ENCODE measurements at regions not wholly inside any gene's neighbourhood (a gene's known extent, or its start where the extent isn't known, plus 50 kb on each side); places are given as distances from the start of the nearest gene placed in this dataset.

DNA sequence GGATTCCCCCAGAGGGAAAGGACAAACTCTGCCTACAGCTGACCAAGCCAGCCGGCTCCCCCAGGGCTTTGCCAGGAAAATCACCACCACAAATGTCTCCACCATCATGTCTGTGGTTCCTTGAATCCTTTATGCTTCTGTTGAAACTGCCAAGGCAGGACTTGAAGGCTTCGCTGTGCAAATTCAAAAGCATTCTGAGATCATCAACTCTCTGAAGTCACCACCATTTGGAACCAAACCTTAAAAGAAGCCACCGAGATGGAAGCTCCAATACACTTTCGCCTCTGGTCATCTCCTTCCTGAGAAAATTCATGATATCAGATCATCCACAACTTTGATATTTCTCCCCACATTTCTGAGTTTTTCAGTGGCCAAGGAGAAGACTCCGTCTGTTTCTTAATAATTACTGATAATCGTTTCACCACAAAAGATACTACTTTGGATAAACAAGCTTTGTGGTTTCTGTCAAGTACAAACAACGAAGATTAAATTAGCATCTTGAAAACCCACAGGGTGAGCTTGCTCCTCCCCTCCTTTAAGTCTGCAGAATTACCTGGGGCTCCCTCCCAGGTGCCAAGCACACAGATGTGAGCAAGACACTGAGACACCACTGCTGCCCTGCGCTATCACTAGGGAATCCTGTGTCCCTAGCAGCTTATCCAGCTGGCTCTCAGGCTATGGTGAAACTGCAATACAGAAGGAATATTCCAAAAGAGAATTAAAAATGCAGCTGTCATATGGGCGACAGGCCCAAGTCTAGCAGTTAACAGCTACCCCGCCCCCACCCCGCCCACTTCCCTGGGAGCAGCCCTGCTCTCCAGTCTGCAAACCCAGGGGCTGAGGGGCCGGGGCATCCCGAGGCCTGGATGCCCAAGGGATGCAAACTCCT lies 125.0 kb upstream of the TBL1X start:
- no peak for DNase-seq (ENCODE audit: extremely low read depth in 1 of 2, low read depth in 1 of 2)

DNA sequence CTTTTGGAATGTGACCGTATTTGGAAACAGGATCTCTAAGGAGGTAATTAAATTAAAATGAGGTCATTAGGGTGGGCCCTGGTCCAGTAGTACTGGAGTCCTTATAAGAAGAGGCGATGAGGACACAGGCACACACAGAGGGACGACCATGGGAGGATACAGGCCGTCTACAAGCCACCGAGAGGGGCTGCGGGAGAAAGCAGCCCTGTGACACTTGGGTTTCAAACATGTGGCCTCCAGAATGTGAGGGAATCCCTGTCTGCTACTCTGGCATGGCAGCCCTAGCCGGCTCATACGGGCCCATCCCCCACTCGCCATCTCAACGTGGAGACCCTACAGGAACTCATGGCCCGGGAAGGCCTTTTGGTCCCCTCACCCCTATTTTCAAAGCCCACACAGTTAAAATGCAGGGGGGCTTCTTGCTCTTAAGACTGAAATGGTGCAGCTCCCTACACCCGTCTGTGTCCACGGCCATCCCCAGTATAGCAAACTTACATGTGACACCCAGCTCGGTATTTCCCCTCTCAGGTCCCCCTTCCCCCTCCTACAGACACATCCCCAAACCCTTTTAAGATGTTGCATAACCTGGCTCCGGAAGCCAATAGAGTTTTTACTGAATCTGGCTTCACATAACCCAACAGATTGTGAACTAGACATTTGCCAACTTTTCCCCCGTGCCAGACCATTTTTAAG lies 124.1 kb upstream of the TBL1X start:
- DNase-seq (ENCODE audit: extremely low read depth in 1 of 2, low read depth in 1 of 2) = no peak

DNA sequence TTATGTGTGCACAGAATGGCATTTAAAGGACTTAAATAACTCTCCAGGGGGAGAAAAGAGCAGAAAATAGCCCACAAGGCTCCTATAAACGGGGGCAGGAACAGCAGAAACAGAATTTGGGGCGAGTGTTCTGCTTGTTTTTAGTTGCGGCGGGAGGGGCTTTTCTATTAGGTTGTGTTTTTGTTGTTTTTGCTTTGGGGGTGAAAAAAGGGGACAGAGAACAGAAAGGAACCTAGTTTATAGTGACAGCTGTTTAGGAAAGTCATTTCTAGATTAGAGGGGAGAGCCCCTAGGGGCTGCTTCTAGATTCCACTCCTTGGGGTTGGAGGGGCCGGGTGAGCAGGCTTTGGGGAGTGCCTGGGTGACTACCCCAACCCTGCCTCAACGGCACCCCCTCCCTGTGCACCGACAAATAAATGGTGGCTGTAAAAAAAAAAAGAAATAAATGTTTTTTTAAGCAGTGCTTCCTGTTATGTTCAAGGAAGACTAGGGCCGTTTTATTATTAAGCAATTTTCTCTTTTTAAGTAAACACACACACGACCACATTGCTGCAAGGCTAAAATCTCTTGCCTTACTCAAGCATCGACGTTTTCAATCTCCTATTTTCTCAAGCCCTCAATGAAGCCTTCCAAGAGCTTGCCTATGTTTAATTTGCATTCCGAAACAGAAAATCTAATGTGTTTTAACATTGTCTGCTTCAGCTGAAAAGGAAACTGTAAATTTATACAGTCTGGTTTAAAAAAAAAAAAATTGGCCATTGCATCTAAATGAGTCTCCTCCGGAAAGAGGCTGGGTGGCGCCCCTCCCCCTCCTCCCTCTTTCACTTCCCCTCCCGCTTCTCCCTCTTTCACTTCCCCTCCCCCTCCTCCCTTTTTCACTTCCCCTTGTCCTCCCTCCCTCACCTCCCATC lies 123.3 kb upstream of the TBL1X start:
- DNase-seq (ENCODE audit: extremely low read depth in 1 of 2, low read depth in 1 of 2) = no peak

DNA sequence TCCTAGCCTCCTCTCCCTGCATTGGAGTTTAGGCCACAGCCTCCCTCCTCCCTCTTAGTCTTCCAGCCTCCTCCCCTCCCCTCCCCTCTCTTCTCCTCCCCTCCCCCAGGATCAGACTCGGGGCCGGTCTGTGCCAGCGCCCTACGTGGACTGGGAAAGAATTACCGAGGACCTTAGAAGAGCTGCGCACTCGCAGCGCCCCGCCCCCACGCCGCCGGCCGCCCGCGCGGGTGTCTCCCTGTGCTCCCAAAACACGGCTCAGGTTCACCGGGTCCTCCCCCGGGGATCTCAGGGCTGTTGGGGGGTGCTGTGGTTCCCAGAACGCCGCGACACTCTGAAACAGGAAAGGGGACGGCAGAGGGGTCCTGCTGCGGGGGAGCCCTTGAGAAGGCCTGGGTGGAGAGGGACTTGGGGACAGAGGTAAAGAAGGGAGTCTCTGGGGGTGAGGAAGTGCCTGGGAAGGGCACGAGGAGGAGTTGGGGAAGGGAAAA lies 122.3 kb upstream of the TBL1X start:
- DNase-seq (ENCODE audit: extremely low read depth in 1 of 2, low read depth in 1 of 2) = no peak

DNA sequence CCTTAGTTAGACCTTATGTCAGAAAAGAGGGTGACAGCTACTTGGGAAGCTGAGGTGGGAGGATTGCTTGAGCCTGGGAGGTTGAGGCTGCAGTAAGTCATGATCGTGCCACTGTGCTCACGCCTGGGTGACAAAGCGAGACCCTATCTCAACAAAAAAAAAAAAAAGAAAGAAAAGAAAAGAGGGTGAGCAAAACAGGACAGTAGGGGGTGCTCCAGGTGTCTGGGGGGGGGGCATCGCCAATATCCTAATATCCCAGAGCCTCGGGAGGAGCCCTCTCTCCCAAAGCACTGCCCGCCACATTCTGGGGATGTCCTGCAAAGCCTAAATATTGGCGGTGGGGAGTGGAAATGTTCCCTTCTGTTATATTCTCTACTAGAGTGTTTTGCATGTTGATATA lies 120.9 kb upstream of the TBL1X start:
- no peak for DNase-seq (ENCODE audit: extremely low read depth in 1 of 2, low read depth in 1 of 2)

DNA sequence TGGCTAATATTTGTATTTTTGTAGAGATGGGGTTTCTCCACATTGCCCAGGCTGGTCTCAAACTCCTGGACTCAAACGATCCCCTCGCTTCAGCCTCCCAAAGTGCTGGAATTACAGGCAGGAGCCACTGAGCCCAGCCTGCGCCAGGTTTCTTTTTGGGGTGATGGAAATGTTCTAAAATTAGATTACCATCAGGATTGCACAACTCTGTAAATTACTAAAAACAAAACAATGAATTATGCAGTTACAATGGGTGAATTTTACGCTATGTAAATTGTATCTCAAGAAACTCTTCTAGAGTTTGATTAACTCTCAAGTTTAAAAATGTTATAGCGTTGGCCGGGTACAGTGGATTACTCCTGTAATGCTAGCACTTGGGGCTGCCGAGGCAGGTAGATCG lies 118.9 kb upstream of the TBL1X start:
- DNase-seq (ENCODE audit: extremely low read depth in 1 of 2, low read depth in 1 of 2) = no peak

DNA sequence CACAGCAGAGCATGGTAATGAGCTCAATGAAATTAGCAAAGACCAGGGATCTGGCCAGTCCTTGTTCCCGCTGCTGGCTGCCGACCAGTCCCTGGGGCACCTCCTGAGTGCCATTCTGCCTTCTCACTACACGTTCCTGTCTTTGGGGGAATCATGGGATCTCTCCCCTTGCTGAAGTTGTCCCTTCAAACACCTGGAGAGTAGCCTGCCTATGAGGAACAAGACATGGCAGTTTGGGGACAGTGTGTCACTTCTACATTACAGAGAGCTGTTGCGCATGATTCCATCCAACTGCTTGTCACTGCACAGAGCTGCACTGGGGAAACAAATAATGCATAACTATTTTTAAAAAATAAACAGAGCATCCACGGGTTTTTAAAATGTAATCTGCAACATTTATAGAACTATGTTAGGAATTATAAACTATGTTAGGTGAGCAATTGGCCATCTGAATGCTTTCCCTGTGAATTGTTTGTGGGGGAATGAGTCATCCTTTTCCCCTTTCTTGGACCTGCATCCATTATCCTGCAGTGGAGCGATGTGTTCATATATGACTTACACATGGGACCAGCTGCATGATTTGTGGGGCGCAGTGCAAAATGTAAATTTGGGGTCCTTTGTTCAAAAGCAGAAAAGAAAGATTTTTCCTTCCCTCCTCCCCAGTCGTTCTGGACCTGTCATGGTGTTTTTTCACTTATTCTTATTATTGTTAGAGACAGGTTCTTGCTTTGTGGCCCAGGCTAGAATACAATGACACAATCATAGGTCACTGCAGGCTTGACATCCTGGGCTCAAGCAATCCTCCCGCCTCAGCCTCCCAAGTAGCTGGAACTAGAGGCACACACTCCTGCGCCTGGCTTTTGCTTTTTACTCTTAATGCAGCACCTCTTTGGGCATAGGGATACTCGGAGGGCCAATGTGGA lies 115.0 kb upstream of the TBL1X start:
- no peak for DNase-seq (ENCODE audit: extremely low read depth in 1 of 2, low read depth in 1 of 2)

DNA sequence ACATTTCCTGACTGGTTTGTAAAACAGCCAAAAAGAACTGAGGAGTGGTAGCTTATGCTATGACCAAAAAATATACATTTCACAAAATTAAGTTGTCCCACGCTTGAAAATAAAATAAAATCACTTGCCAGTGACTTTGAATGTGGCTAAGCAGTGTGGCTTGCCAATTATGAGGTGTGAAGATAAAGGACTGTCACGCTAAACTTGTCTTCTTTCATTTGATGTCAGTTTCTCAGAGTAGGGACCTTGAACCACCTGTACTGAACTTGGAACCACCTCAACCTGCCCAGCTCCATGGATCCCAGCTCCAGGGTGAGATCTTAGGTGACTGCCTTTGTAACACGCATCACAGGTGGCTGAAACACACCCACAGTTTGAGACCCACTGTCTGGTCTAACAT lies 113.7 kb upstream of the TBL1X start:
- no peak for DNase-seq (ENCODE audit: extremely low read depth in 1 of 2, low read depth in 1 of 2)

DNA sequence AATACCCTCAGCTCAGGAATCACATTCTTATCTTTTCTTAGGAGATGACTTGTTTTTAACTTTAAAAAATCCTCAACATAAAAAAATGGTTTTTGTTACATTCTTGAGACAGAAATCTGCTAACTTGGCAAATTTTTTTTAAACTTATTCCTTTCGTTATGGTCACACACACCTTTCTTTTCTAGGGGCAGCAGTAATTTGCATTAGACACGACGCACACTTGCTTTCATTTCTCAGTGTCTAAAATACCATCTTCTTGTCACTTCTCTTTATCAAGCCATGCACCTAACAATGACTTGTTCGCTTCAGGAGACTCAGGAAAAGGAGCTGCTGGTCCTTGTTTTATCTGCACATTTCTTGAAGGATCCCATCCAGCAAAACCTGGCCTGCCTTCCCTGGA lies 112.6 kb upstream of the TBL1X start:
- DNase-seq (ENCODE audit: extremely low read depth in 1 of 2, low read depth in 1 of 2) = no peak

DNA sequence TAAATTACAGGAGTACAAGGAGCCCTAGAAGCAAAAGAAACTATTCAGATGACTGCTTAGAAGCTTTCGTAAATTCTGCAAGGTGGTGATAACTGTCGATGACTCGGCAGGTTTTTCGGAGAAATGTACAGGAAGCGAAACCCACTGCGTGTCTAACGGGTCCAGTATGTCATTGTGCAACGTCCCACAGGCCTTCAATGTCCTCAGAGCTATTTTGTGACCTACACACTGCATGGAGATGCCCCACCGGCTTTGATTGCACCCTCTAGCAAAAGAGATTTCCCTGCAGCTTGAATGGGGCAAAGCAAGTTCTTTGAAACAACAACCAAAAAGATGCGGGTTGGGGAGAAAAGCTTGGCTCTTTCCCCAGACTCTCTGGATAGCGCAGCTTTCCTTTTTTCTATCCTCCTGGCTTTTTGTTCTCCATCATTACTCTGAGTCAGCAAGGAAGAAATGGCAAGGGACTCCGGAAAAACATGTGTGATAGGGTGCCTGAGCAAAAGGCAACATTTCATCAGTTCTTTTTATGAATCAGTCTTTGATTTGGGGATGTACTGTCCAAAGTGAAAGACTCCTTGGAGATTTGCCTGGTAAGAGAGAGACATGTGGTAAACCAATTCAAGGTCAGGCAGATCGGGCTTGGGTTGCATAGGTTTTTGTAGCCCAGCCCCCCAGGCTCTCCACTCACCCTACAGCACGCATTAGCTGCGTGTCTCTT lies 112.0 kb upstream of the TBL1X start:
- DNase-seq (ENCODE audit: extremely low read depth in 1 of 2, low read depth in 1 of 2) = no peak

DNA sequence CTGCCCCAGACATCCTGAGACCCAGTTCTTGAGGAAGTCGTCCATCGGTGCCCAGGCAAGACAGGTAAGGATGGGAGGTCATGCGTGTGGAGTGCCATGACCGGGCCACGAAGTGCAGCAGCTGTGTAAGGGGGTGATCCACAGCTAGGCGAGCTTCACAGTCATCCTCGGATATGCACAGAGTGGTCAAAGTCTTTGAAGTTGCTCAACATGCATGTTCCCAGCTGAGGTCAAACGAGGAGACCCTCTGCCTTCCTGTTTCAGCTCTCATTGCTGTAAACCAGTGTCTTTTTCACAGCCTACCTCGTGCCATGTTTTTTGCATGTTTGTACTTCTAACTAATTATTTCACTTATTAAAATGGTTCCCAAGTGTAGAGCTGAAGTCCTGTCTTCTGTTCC lies 109.9 kb upstream of the TBL1X start:
- DNase-seq (ENCODE audit: extremely low read depth in 1 of 2, low read depth in 1 of 2) = no peak

DNA sequence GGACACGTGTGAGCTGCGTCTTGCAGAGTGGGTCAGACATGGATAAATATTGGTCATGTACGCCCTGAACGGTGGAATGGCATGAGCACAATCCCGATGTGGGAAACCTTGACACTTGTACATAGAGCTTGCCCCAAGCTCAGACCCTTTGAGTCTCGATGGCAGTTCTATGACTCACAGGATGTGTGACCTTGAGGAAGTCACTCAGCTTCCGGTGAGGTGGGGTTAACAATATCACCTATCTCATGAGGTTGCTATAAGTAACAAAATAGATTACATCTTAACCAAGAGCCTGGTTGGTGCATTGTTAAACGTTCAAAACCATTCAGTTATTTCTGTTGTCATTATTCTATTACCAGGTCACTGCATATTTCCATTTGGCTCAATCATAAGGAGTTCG lies 109.1 kb upstream of the TBL1X start:
- no peak for DNase-seq (ENCODE audit: extremely low read depth in 1 of 2, low read depth in 1 of 2)

DNA sequence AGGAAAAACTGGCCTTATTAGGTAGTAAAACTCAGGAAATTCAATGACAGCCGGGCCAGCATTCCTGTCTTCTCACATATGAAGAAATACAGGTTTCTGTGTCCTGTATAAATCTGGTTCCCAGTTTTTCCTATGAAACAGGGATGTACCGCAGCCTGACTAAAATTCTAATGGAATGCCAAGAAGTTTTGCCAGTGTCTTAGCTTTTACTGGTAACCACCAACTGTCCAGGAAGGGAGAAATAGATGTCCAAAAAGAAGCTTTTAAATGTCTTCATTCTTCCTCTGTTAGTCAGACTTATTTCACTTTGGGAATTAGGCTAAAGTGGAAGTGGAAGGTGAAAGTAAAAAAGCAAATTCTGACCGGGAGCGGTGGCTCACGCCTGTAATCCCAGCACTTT lies 108.0 kb upstream of the TBL1X start:
- no peak for DNase-seq (ENCODE audit: extremely low read depth in 1 of 2, low read depth in 1 of 2)

DNA sequence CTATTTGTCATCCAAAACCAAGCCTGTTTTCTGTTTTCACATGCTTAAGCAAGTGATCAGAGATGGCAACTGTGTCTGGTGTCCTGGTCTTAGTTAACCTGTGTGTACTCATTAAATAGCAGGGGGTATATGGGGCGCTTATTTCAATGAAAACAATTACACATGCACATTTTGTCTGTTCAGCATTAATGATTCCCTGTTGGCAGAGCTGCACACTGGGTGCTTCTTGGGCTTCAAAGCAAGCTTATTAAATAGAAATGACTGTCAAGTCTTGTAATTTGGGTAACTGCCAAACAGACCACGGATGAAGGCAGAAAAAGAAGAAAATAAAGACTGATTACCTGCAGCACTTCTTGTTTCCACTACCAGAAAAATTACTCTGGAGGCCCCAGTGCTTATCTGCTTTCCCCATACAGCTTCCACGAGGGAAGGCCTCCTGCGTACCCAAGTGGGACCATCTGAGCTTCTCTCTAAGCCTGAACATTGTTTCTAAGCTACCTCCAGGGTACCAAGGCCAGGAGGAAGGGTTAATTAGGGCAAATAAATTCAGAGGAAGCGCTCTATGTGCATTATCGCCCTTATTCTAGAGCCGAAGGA lies 107.2 kb upstream of the TBL1X start:
- no peak for DNase-seq (ENCODE audit: extremely low read depth in 1 of 2, low read depth in 1 of 2)

DNA sequence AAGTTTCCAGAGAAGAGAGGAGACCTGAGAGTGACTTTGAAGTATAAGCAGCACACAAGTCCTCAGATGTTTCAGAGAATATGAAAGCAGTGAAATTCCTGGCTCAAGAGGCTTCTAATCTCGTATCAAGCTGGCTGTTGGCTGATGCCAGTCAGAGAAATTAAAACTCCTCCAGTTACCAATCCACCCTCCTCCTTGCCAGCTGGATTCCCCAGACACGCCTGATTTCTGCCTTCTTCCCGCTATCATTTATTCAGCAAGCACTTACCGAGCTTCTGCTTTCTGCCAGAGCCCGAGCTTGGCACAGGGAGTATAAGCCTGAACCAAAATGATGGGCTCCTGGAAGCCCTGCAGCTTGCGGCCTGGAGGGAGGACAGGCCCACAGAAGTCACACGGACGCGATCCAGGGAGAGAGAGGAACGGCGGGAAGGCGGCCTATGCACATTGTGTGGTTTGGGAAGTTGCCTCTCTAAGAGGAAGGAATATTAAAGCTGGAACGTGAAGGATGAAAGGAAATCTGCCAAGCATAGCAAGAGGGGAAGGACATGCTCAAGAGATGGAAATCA lies 102.4 kb upstream of the TBL1X start:
- DNase-seq (ENCODE audit: extremely low read depth in 1 of 2, low read depth in 1 of 2) = no peak

DNA sequence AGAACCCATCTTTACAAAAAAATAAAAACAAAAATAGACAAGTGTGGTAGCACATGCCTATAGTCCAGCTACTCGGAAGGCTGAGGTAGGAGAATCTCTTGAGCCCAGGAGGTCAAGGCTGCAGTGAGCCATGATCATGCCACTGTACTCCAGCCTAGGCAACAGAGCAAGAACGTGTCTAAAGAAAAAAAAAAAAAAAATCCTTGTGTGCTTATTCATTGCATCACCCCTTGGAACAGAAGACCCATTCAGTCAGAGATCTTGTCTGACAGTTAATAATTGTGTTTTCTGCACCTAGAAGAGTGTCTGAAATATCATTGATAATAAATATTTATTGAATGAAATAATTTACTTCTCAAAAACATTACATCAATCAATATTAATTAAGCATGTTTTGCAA lies 97.4 kb upstream of the TBL1X start:
- DNase-seq (ENCODE audit: extremely low read depth in 1 of 2, low read depth in 1 of 2) = no peak

DNA sequence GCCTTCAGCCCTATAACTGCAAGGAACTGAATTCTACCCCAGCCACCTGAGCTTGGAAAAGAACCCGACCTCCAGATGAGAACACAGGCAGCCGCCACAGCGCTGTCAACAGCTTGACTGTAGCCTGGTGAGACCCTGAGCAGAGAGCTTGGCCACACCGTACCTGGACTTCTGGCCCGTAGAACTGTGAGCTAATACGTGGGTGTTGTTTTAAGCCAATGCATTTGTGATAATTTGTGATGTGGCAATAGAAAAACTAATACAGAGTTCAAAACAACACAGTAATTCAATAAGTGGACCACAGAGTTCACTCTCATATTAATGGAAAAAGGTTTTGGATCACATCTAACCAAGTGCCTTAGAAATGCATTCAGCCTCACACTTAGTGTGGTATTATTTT lies 96.6 kb upstream of the TBL1X start:
- no peak for DNase-seq (ENCODE audit: extremely low read depth in 1 of 2, low read depth in 1 of 2)

DNA sequence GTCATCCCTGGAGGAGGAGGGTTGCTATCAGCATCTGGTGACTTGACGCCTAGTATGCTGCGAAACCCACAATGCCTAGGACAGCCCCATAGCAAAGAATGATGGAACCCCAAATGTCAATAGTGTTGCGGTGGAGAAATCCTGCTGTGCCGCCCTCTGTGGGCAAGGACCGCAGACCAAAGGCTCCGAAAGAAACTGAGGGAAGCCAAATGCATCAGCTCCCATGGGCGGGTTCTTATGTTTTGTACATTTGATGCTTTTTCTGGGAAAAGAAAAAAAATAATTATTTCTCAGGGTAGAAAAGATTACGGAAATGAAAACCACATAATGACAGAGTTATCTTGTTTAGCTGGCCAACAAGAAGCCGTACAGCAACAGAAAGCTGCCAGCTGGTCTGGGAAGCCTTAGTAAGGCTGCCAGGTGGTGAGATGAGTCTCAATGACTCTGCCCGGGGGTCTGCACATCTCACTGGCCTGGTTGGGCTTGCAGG lies 95.0 kb upstream of the TBL1X start:
- no peak for DNase-seq (ENCODE audit: extremely low read depth in 1 of 2, low read depth in 1 of 2)

DNA sequence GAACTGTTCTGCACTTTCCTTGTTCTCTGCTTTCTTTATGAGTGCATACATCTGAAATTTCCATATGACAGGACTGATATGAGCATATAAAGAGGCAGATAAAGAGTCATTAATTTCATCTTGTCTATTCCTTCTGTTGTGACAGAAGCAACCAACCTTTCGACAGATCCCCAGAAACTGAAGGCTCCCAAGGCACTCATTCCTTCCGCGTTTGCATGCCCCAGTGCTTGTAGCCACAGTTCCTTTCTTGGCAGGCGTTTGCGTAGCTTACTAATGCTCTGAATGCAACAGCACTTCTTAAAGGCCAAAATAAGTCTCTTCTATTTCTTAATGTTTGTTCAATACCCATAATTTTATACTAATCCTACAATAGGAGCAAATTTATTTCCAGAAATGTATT lies 94.0 kb upstream of the TBL1X start:
- DNase-seq (ENCODE audit: extremely low read depth in 1 of 2, low read depth in 1 of 2) = no peak
